Peyer's patch (tissue), 4 donors: ENCODE measurements at regions not wholly inside any gene's neighbourhood (a gene's known extent, or its start where the extent isn't known, plus 50 kb on each side); places are given as distances from the start of the nearest gene placed in this dataset.

ENCODE experiments used
- DNase-seq, 3 donors: peaks; one replicate each; pipeline ENCODE4 v3.0.0-alpha.2; 2017 to 2019
- H3K27ac ChIP-seq, 4 donors: fragments of 200-600 bp; sonication (generic); one replicate each; pipeline ENCODE4 v1.5.1; 2016 to 2019
- H3K27me3 ChIP-seq, 2 donors: fragments of 200-600 bp; sonication (generic); one replicate each; pipeline ENCODE4 v1.5.1; 2019
- H3K36me3 ChIP-seq, 3 donors: fragments of 200-600 bp; sonication (generic); one replicate each; pipeline ENCODE4 v1.5.1; 2016 to 2019
- H3K4me1 ChIP-seq, 4 donors: fragments of 200-600 bp; sonication (generic); one replicate each; pipeline ENCODE4 v1.5.1; 2016 to 2019
- H3K4me3 ChIP-seq, 4 donors: fragments of 200-600 bp; sonication (generic); 1 replicate in 3 of 4; 2 replicates in 1 of 4; pipeline ENCODE4 v1.5.1; 2016 to 2019; ENCODE audit warnings: mild to moderate bottlenecking in 1 of 4
- H3K9me3 ChIP-seq, 4 donors: fragments of 200-600 bp; sonication (generic); one replicate each; pipeline ENCODE4 v1.5.1; 2016 to 2019; ENCODE audit warnings: mild to moderate bottlenecking in 1 of 4
- POLR2A ChIP-seq, 2 donors: fragments of 450-650 bp; IDR thresholded peaks; one replicate each; pipeline ENCODE4 v1.5.1; 2017; ENCODE audit warnings: antibody characterized with exemption in 2 of 2, mild to moderate bottlenecking in 2 of 2, moderate library complexity in 2 of 2
- TF ChIP-seq, protein P1 (sequence below), 6 experiments: fragments of 450-650 bp in 4 of 6; fragments of 200-600 bp in 2 of 6; sonication (generic) in 1 of 6; IDR thresholded peaks; one replicate each; pipeline ENCODE4 v1.5.1; 2017 to 2019; ENCODE audit warnings: antibody characterized with exemption in 6 of 6, mild to moderate bottlenecking in 3 of 6, moderate library complexity in 1 of 6

- no peak for DNase-seq
- H3K4me1 ChIP-seq = no peaks in the 10 kb centered on the region
Measured at GRCh38 chr4:155008389-155008788, 200.0 kb upstream of the NPY2R start.

DNA sequence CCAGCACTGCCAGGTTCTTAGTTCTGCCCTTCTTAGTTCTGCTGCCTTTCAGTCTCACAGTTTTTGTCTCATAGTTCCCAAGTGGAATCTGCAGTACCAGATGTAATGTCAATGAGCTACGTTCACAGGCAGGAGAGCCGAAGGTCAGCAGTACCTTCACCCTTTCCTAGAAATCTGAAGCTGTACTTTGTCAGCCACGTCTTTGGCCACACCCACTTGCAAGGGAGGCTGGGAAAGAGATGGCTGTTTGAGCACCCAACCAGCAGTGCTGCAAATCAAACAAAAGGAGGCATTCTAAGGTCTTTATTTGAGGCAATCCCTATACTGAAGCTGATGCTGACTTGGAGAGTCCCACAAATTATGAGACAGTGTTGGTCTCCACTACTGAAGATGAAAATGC lies 199.1 kb upstream of the NPY2R start:
- H3K27me3 ChIP-seq = no peaks in the 10 kb centered on the region
- TF ChIP-seq, protein P1, sequence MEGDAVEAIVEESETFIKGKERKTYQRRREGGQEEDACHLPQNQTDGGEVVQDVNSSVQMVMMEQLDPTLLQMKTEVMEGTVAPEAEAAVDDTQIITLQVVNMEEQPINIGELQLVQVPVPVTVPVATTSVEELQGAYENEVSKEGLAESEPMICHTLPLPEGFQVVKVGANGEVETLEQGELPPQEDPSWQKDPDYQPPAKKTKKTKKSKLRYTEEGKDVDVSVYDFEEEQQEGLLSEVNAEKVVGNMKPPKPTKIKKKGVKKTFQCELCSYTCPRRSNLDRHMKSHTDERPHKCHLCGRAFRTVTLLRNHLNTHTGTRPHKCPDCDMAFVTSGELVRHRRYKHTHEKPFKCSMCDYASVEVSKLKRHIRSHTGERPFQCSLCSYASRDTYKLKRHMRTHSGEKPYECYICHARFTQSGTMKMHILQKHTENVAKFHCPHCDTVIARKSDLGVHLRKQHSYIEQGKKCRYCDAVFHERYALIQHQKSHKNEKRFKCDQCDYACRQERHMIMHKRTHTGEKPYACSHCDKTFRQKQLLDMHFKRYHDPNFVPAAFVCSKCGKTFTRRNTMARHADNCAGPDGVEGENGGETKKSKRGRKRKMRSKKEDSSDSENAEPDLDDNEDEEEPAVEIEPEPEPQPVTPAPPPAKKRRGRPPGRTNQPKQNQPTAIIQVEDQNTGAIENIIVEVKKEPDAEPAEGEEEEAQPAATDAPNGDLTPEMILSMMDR (IDR thresholded peaks at IDR 0.05) = no peak
- TF ChIP-seq POLR2A (IDR thresholded peaks at IDR 0.05) = no peak
- no peaks in the 10 kb centered on the region for H3K4me1 ChIP-seq
- no peak overlapping the region for H3K27ac ChIP-seq
- no peak for DNase-seq
- no peaks in the 10 kb centered on the region for H3K9me3 ChIP-seq
- H3K36me3 ChIP-seq = no peaks in the 10 kb centered on the region
- H3K4me3 ChIP-seq = no peak overlapping the region

More at GRCh38 chr4:155008389-155008788, 200.0 kb upstream of the NPY2R start:
- no peaks in the 10 kb centered on the region for H3K9me3 ChIP-seq
- no peaks in the 10 kb centered on the region for H3K36me3 ChIP-seq
- H3K27ac ChIP-seq = no peak overlapping the region
- no peak for TF ChIP-seq POLR2A (IDR thresholded peaks at IDR 0.05)
- TF ChIP-seq, protein P1 (IDR thresholded peaks at IDR 0.05) = no peak
- no peaks in the 10 kb centered on the region for H3K27me3 ChIP-seq
- no peak overlapping the region for H3K4me3 ChIP-seq

DNA sequence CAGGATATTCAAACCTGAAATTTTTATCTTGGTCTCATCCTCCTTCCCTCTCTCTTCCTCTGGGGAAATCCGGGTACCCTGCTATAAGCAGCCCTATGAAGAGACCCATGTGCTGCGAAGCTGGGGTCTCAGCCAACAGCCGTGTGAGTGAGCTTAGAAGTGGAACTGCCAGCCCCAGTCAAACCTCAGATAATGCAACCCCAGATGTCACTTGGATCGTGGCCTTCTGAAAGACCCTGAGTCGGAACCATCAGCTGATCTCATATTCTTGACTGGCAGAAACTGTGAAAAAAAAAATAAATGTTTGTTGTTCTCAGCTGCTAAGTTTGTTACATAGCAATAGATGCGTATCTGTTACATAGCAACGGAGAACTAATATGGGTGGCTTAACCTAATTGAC lies 198.1 kb upstream of the NPY2R start:
- Histone ChIP-seq H3K4me1 (no peaks in the 10 kb centered on the region), H3K4me3 (no peak overlapping the region), H3K36me3 (no peaks in the 10 kb centered on the region), H3K27me3 (no peaks in the 10 kb centered on the region), H3K9me3 (no peaks in the 10 kb centered on the region), H3K27ac (no peak overlapping the region)
- DNase-seq = no peak
- TF ChIP-seq, protein P1 (IDR thresholded peaks at IDR 0.05) = no peak
- no peak for TF ChIP-seq POLR2A (IDR thresholded peaks at IDR 0.05)

- Histone ChIP-seq H3K27me3 (no peaks in the 10 kb centered on the region), H3K36me3 (no peaks in the 10 kb centered on the region), H3K9me3 (no peaks in the 10 kb centered on the region), H3K4me1 (no peaks in the 10 kb centered on the region), H3K4me3 (no peak overlapping the region), H3K27ac (no peak overlapping the region)
- no peak for DNase-seq
- TF ChIP-seq POLR2A (IDR thresholded peaks at IDR 0.05) = no peak
- TF ChIP-seq, protein P1 (IDR thresholded peaks at IDR 0.05) = no peak
Measured at GRCh38 chr4:155011163-155011780, 197.2 kb upstream of the NPY2R start.

- H3K36me3 ChIP-seq = no peaks in the 10 kb centered on the region
- no peaks in the 10 kb centered on the region for H3K4me1 ChIP-seq
- TF ChIP-seq, protein P1 (IDR thresholded peaks at IDR 0.05) = no peak
- TF ChIP-seq POLR2A (IDR thresholded peaks at IDR 0.05) = no peak
- no peak for DNase-seq
- H3K4me3 ChIP-seq = no peak overlapping the region
- H3K9me3 ChIP-seq = no peaks in the 10 kb centered on the region
- H3K27ac ChIP-seq = no peak overlapping the region
- H3K27me3 ChIP-seq = no peaks in the 10 kb centered on the region
Measured at GRCh38 chr4:155012469-155012868, 196.0 kb upstream of the NPY2R start.

DNA sequence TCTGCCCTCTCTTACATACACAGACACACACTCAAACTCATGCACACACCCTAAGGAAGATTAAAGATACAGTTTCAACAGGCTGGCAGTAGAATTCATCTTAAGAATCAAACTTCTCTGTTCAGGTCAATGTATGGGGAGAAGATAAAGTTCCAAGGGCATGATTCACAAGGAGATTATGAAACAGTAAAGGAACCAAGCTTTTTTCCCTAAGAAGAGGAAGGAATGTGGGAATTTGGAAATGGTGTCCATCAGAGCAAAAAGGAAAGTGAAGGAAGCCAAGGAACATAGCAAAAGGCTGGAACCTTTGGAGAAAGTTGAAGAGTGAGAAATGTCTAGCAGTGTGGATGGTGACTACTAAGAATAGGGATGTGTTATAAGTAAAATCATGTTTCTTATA lies 191.0 kb upstream of the NPY2R start:
- TF ChIP-seq, protein P1 (IDR thresholded peaks at IDR 0.05) = no peak
- TF ChIP-seq POLR2A (IDR thresholded peaks at IDR 0.05) = no peak
- Histone ChIP-seq H3K27me3 (no peaks in the 10 kb centered on the region), H3K27ac (no peak overlapping the region), H3K36me3 (no peaks in the 10 kb centered on the region), H3K4me1 (no peaks in the 10 kb centered on the region), H3K9me3 (no peaks in the 10 kb centered on the region), H3K4me3 (no peak overlapping the region)
- no peak for DNase-seq
